Liver (tissue), 8 donors: ENCODE measurements at regions not wholly inside any gene's neighbourhood (a gene's known extent, or its start where the extent isn't known, plus 50 kb on each side); places are given as distances from the start of the nearest gene placed in this dataset.

Source experiments
- DNase-seq: peaks from one replicate; pipeline ENCODE4 v3.0.0-alpha.2; 2017; ENCODE audit warnings: low spot score
- H3K27ac ChIP-seq, 2 donors: one replicate each; pipeline ENCODE4 v1.7.0; 2013; ENCODE audit warnings: inconsistent platforms in 2 of 2, low read length in 2 of 2, control low read depth in 1 of 2, low read depth in 1 of 2, mild to moderate bottlenecking in 1 of 2
- H3K27me3 ChIP-seq, 4 donors: one replicate each; pipeline versions ENCODE4 v1.6.1 to v1.7.0; 2013; ENCODE audit warnings: low read length in 3 of 4, inconsistent platforms in 1 of 4, mild to moderate bottlenecking in 1 of 4, moderate library complexity in 1 of 4; ENCODE audit not compliant: control insufficient read depth in 4 of 4, insufficient read depth in 4 of 4
- H3K36me3 ChIP-seq, 4 donors: one replicate each; pipeline versions ENCODE4 v1.6.1 to v1.7.0; 2013; ENCODE audit warnings: low read length in 3 of 4, mild to moderate bottlenecking in 3 of 4, low read depth in 1 of 4, moderate library complexity in 1 of 4; ENCODE audit not compliant: control insufficient read depth in 4 of 4, insufficient read depth in 3 of 4
- H3K4me1 ChIP-seq, 4 donors: one replicate each; pipeline versions ENCODE4 v1.6.1 to v1.7.0; 2013; ENCODE audit warnings: low read length in 3 of 4, mild to moderate bottlenecking in 3 of 4, moderate library complexity in 1 of 4; ENCODE audit not compliant: control insufficient read depth in 4 of 4, insufficient read depth in 4 of 4
- H3K4me3 ChIP-seq, 3 donors: one replicate each; pipeline versions ENCODE4 v1.6.1 to v1.7.0; 2013; ENCODE audit warnings: low read length in 3 of 3, control low read depth in 1 of 3, low read depth in 1 of 3, mild to moderate bottlenecking in 1 of 3
- H3K9ac ChIP-seq, 2 donors: one replicate each; pipeline ENCODE4 v1.7.0; 2013; ENCODE audit warnings: low read length in 2 of 2, mild to moderate bottlenecking in 2 of 2, moderate library complexity in 2 of 2, control low read depth in 1 of 2, low read depth in 1 of 2
- H3K9me3 ChIP-seq, 4 donors: one replicate each; pipeline versions ENCODE4 v1.6.1 to v1.7.0; 2013; ENCODE audit warnings: low read length in 3 of 4; ENCODE audit not compliant: control insufficient read depth in 4 of 4
- CTCF ChIP-seq: fragments of 150-350 bp; IDR thresholded peaks from 2 replicates; pipeline ENCODE4 v1.5.1; 2017; ENCODE audit warnings: improper control_type of control experiment, low read depth, low read length; ENCODE audit not compliant: missing input control
- EGR1 ChIP-seq, 2 donors: IDR thresholded peaks; 2 replicates each; pipeline ENCODE4 v1.6.1; 2016 to 2018; ENCODE audit warnings: antibody characterized with exemption in 2 of 2, low read depth in 2 of 2
- FOXA1 ChIP-seq: IDR thresholded peaks from 2 replicates; pipeline ENCODE4 v1.6.1; 2016; ENCODE audit warnings: antibody characterized with exemption
- GABPA ChIP-seq, 2 donors: IDR thresholded peaks in 1 of 2; conservative IDR thresholded peaks in 1 of 2; 2 replicates each; pipeline ENCODE4 v1.6.1; 2016; ENCODE audit warnings: antibody characterized with exemption in 2 of 2, mild to moderate bottlenecking in 1 of 2, moderate library complexity in 1 of 2
- HNF4A ChIP-seq, 2 donors: conservative IDR thresholded peaks; 2 replicates each; pipeline ENCODE4 v1.6.1; 2016; ENCODE audit warnings: antibody characterized with exemption in 2 of 2, mild to moderate bottlenecking in 2 of 2
- HNF4G ChIP-seq: IDR thresholded peaks from 2 replicates; pipeline ENCODE4 v1.6.1; 2016; ENCODE audit warnings: antibody characterized with exemption
- JUND ChIP-seq, 2 donors: IDR thresholded peaks; 2 replicates each; pipeline ENCODE4 v1.6.1; 2016; ENCODE audit warnings: antibody characterized with exemption in 2 of 2
- NR2F2 ChIP-seq: IDR thresholded peaks from 2 replicates; pipeline ENCODE4 v1.6.1; 2016; ENCODE audit warnings: antibody characterized with exemption
- RAD21 ChIP-seq, 2 donors: IDR thresholded peaks; 2 replicates each; pipeline ENCODE4 v1.6.1; 2016; ENCODE audit warnings: antibody characterized with exemption in 2 of 2, mild to moderate bottlenecking in 2 of 2
- REST ChIP-seq: IDR thresholded peaks from 2 replicates; pipeline ENCODE4 v1.6.1; 2016; ENCODE audit warnings: antibody characterized with exemption, mild to moderate bottlenecking
- SP1 ChIP-seq: IDR thresholded peaks from 2 replicates; pipeline ENCODE4 v1.6.1; 2018; ENCODE audit warnings: antibody characterized with exemption, mild to moderate bottlenecking
- YY1 ChIP-seq: IDR thresholded peaks from 2 replicates; pipeline ENCODE4 v1.6.1; 2016; ENCODE audit warnings: antibody characterized with exemption, mild to moderate bottlenecking
- WGBS: extraction: QIAGEN DNeasy Blood & Tissue Kit; methylation state at CpG from one replicate; pipeline ENCODE4 v1.1.7; 2013; 5-methylcytosine and 5-hydroxymethylcytosine counted together
- TF ChIP-seq, protein P1 (sequence below): IDR thresholded peaks from 2 replicates; pipeline ENCODE4 v1.6.1; 2016; ENCODE audit warnings: antibody characterized with exemption
- TF ChIP-seq, protein P2 (sequence below): IDR thresholded peaks from 2 replicates; pipeline ENCODE4 v1.6.1; 2016; ENCODE audit warnings: antibody characterized with exemption
- TF ChIP-seq, protein P3 (sequence below): IDR thresholded peaks from 2 replicates; pipeline ENCODE4 v1.6.1; 2016; ENCODE audit warnings: antibody characterized with exemption
- donor health status: healthy.
- donor health status: healthy.
- donor health status: healthy.
- donor health status: healthy.
- donor health status: healthy.

GRCh38 chr3:11713171-11713570 is 69.5 kb upstream of the VGLL4 start:
- no peak overlapping the region for H3K27ac ChIP-seq
- H3K9ac ChIP-seq = no peak overlapping the region
- no peaks in the 10 kb centered on the region for H3K27me3 ChIP-seq
- no peak overlapping the region for H3K4me3 ChIP-seq
- H3K4me1 ChIP-seq = peaks cover 0 to 11% (median 9%) of the 10 kb centered on the region in 4 donors
- no peak for DNase-seq
- H3K9me3 ChIP-seq = peaks cover 0 to 6% (median 0%) of the 10 kb centered on the region in 4 donors
- H3K36me3 ChIP-seq = no peaks in the 10 kb centered on the region
- TF ChIP-seq REST (no peak), HNF4G (no peak), RAD21 (IDR thresholded peaks at IDR 0.05) (no peak), EGR1 (IDR thresholded peaks at IDR 0.05; ENCODE audit: low read depth in 2 of 2) (no peak), FOXA1 (no peak), SP1 (no peak), JUND (IDR thresholded peaks at IDR 0.05) (no peak), GABPA (IDR thresholded peaks at IDR 0.05 in 1 of 2, conservative IDR thresholded peaks at IDR 0.05 in 1 of 2) (no peak), CTCF (no peak), HNF4A (conservative IDR thresholded peaks at IDR 0.05) (no peak)
- TF ChIP-seq, protein P1, sequence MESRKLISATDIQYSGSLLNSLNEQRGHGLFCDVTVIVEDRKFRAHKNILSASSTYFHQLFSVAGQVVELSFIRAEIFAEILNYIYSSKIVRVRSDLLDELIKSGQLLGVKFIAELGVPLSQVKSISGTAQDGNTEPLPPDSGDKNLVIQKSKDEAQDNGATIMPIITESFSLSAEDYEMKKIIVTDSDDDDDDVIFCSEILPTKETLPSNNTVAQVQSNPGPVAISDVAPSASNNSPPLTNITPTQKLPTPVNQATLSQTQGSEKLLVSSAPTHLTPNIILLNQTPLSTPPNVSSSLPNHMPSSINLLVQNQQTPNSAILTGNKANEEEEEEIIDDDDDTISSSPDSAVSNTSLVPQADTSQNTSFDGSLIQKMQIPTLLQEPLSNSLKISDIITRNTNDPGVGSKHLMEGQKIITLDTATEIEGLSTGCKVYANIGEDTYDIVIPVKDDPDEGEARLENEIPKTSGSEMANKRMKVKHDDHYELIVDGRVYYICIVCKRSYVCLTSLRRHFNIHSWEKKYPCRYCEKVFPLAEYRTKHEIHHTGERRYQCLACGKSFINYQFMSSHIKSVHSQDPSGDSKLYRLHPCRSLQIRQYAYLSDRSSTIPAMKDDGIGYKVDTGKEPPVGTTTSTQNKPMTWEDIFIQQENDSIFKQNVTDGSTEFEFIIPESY = no peak
- TF ChIP-seq, protein P2, sequence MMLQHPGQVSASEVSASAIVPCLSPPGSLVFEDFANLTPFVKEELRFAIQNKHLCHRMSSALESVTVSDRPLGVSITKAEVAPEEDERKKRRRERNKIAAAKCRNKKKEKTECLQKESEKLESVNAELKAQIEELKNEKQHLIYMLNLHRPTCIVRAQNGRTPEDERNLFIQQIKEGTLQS = no peak
- 90% methylated on average over 6 of the region's 6 CpGs for WGBS

GRCh38 chr3:11712646-11713045 is 68.9 kb upstream of the VGLL4 start:
- Histone ChIP-seq H3K4me3 (no peak overlapping the region), H3K4me1 (peaks cover 0 to 5% (median 4%) of the 10 kb centered on the region in 4 donors), H3K27ac (no peak overlapping the region), H3K9ac (no peak overlapping the region), H3K9me3 (peaks cover 0 to 6% (median 0%) of the 10 kb centered on the region in 4 donors), H3K36me3 (no peaks in the 10 kb centered on the region), H3K27me3 (no peaks in the 10 kb centered on the region)
- TF ChIP-seq YY1 = no peak
- TF ChIP-seq, protein P3, sequence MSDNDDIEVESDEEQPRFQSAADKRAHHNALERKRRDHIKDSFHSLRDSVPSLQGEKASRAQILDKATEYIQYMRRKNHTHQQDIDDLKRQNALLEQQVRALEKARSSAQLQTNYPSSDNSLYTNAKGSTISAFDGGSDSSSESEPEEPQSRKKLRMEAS = no peak
- TF ChIP-seq FOXA1 = no peak
- no peak for TF ChIP-seq JUND (IDR thresholded peaks at IDR 0.05)
- TF ChIP-seq, protein P1 = no peak
- no peak for TF ChIP-seq SP1
- no peak for TF ChIP-seq REST
- TF ChIP-seq CTCF = no peak
- TF ChIP-seq EGR1 (IDR thresholded peaks at IDR 0.05; ENCODE audit: low read depth in 2 of 2) = no peak
- TF ChIP-seq GABPA (IDR thresholded peaks at IDR 0.05 in 1 of 2, conservative IDR thresholded peaks at IDR 0.05 in 1 of 2) = no peak
- no peak for TF ChIP-seq NR2F2
- WGBS = 96% methylated on average over 7 of the region's 7 CpGs
- DNase-seq = no peak
